Duodenal mucosa (tissue), 2 donors: ENCODE measurements at regions not wholly inside any gene's neighbourhood (a gene's known extent, or its start where the extent isn't known, plus 50 kb on each side); places are given as distances from the start of the nearest gene placed in this dataset.

Source experiments
- H3K27ac ChIP-seq: one replicate; pipeline ENCODE4 v1.7.0; 2013; ENCODE audit warnings: low read depth, low read length
- H3K27me3 ChIP-seq, 2 donors: one replicate each; pipeline ENCODE4 v1.7.0; 2013; ENCODE audit warnings: low read length in 2 of 2, control low read depth in 1 of 2; ENCODE audit not compliant: insufficient read depth in 2 of 2, control insufficient read depth in 1 of 2
- H3K36me3 ChIP-seq, 2 donors: one replicate each; pipeline ENCODE4 v1.7.0; 2013; ENCODE audit warnings: low read length in 2 of 2, control low read depth in 1 of 2; ENCODE audit not compliant: insufficient read depth in 2 of 2, control insufficient read depth in 1 of 2
- H3K4me1 ChIP-seq, 2 donors: one replicate each; pipeline ENCODE4 v1.7.0; 2013; ENCODE audit warnings: low read length in 2 of 2, control low read depth in 1 of 2; ENCODE audit not compliant: insufficient read depth in 2 of 2, control insufficient read depth in 1 of 2
- H3K4me3 ChIP-seq, 2 donors: one replicate each; pipeline ENCODE4 v1.7.0; 2013; ENCODE audit warnings: low read length in 2 of 2, low read depth in 1 of 2
- H3K9ac ChIP-seq, 2 donors: one replicate each; pipeline ENCODE4 v1.7.0; 2013; ENCODE audit warnings: low read length in 2 of 2, low read depth in 1 of 2
- H3K9me3 ChIP-seq, 2 donors: one replicate each; pipeline ENCODE4 v1.7.0; 2013; ENCODE audit warnings: low read length in 2 of 2, control low read depth in 1 of 2; ENCODE audit not compliant: control insufficient read depth in 1 of 2

- Histone ChIP-seq H3K4me1 (peaks cover 13 to 15% of the 10 kb centered on the region in 2 donors), H3K9ac (peak overlapping the region; percentile 81 to 94), H3K27me3 (peaks cover 6 to 8% of the 10 kb centered on the region in 2 donors)
These were observed 52.7 kb upstream of the CD34 start for GRCh38 chr1:207963427-207964194.

GRCh38 chr1:207962716-207963426, 51.9 kb upstream of the CD34 start:
- H3K9me3 ChIP-seq, result no peaks in the 10 kb centered on the region
- peak overlapping the region; percentile 78 to 85 for H3K4me3 ChIP-seq
- H3K36me3 ChIP-seq, result no peaks in the 10 kb centered on the region
- peaks cover 16 to 17% of the 10 kb centered on the region in 2 donors for H3K4me1 ChIP-seq
- H3K27me3 ChIP-seq, result peaks cover 13 to 15% of the 10 kb centered on the region in 2 donors
- H3K27ac ChIP-seq, result peak overlapping the region; percentile 89
- peak overlapping the region; percentile 81 to 94 for H3K9ac ChIP-seq

More at GRCh38 chr1:207963427-207964194, 52.7 kb upstream of the CD34 start:
- Histone ChIP-seq H3K9me3 (no peaks in the 10 kb centered on the region), H3K27ac (peak overlapping the region; percentile 89), H3K36me3 (no peaks in the 10 kb centered on the region), H3K4me3 (peak overlapping the region; percentile 78 to 85)
